GM21447 (cell line): ENCODE measurements at regions not wholly inside any gene's neighbourhood (a gene's known extent, or its start where the extent isn't known, plus 50 kb on each side); places are given as distances from the start of the nearest gene placed in this dataset.
"Not testable (repeated sequence)": the region's sequence is repeated elsewhere in the genome, so short reads cannot be mapped to it uniquely, and the experiment has no call there.

Experiments
- ATAC-seq: cut with Tn5 transposase; IDR thresholded peaks from one replicate; pipeline ENCODE4 v1.9.1; 2021; ENCODE audit not compliant: unreplicated experiment

DNA sequence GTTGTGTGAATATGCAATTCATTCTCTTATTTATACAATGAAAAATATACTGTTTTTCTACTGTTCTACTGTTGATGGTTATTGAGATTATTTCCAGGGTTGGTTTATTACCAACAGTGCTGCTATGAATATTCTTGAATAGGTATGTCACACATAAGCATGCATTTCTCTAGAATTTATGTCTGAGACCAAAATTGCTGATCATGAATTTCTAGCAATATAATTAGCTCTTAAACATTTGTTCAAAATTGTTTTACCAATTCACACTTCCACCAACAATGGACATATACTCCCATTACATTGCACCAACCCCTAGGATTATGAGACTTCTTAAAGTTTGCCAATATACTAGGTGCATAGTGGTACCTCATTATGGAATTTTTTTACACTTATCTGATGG, 164.1 kb upstream of the KCNQ5 start:
- no peak for ATAC-seq

DNA sequence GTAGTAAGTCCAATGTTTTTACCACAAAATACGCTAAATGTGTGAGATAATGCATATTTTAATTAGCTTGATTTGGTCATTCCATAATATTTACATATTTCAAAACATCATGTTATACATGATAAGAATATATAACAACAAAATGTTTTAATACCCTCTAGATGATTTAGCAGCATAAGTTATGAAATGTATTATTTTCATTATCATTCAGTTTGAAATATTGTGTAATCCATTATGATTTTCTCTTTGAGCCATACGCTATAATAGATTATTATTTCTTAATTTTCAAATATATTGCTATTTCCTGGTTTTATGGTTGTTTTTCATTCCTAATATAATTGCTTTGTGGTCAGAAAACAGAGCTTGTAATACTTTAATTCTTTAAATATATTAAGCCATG, 163.3 kb upstream of the KCNQ5 start:
- no peak for ATAC-seq

DNA sequence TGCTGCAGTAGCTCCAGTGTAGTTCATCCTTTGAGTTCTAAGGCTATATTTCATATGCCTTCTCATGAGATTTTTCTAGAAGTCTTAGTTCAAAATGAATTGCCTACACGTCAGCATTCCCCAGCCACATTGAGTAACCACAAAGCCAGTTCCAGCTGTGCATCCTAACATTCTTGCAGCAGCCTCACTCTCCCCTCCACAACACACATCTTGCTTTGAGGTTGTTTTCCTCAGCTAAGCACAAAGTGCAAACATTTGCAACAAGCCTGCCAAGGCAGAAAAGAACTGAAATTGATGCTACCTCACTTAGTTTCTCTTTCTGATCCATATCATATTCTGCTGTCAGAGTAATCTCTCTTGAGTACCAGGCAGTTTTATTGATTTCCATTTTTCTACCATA, 160.7 kb upstream of the KCNQ5 start:
- no peak for ATAC-seq

DNA sequence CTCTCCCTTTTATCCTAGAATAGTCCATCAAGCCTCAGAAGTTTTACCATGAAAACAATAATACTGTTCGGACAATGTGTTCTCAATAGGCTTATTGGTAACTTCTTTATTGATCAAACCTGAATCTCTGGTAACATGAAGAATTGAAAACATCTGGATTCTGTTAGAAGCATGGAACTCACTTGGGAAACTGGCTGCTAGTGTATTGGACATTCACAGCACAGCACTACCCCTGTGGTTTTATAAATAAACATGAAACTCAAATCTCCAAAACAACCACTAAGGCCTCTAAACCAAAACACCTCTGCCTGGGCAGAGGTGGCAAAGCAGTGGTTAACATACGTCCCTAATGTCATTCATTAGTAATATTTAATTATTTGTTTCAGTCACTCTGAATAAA, 157.6 kb upstream of the KCNQ5 start:
- ATAC-seq, result no peak

DNA sequence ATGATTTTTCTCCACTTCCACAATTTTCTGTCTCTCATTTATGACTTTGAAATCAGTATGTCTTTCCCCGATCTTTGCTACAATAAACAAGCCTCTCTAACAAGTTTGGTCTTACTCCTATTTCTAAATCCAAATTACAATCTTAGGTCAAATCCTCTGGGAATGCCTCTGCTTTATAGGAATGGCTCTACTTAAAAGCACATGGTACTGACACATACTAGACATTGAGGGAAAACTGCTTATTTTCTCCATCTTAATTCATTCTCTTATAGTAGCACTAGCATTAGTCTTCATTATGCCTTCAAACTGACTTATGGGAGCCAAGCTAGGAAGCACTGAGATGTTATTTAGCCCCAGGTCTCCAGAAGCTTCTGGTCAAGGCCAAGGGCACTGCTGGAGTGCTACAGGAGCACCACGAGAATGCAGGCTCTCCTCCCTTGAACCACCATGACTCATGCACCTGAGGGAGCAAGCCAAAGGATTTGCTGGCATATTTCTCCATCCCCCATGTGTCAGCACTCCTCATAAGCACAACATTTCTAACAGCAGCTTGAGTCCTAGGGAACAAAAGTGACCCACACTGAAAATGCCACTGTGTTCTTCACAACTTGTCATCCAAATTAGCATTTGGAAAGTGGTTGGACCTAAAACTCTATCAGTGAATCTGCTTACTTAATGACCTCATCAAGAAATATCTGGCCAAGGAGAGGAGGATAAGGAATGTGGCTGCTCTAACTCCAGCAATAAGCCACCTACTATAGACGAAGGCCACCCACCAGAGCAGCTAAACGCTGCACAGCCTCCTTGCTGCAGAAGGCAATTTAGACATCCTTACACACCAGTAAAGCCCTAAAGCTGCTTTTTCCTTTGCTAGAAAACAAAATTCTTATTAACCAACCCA, 156.8 kb upstream of the KCNQ5 start:
- ATAC-seq, result no peak

DNA sequence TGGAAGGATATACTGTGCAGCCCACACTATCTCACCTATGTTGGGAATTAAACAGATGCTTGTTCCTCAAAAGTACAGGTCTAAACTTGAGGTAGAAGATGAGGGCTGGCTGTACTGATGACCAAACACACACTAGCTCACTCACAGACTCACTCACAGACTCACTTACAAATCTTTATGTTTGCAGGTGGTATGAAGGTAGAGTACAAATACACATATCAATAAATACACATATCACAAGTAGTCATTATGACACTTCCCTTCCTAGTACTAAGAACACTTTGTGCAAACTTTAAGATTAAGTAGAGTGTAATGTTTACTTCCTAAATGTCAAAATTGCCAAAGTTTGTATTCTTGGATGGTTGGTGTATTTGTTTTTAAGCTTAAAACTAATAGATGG, 155.4 kb upstream of the KCNQ5 start:
- no peak for ATAC-seq

DNA sequence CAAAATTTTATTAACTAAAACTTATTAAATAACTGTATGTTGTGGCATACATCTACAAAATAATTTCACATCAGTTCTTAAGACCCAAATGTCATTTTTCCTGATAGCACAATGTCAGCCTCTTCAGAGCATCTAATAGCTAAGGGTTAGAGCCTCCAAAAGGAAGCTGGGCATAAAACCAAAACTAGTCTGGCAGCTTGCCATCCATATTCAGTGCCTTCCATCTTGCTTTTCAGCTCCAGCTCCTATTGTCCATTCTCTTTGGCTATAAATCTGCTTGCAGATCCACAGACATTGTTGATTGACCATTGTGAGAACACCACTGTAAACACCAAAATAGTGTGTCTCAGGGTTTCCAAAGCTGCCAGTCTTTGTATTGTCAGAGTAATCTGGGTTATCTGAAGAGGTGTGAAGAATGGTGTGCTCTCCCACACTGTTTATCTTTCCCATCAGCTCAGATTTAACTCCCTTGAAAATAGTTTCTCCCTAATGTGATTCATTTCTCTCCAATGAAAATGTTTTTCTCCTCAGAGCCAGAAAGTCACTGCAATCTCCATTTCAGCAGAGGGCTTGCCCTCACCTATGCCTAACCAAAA, 154.8 kb upstream of the KCNQ5 start:
- ATAC-seq, result no peak

DNA sequence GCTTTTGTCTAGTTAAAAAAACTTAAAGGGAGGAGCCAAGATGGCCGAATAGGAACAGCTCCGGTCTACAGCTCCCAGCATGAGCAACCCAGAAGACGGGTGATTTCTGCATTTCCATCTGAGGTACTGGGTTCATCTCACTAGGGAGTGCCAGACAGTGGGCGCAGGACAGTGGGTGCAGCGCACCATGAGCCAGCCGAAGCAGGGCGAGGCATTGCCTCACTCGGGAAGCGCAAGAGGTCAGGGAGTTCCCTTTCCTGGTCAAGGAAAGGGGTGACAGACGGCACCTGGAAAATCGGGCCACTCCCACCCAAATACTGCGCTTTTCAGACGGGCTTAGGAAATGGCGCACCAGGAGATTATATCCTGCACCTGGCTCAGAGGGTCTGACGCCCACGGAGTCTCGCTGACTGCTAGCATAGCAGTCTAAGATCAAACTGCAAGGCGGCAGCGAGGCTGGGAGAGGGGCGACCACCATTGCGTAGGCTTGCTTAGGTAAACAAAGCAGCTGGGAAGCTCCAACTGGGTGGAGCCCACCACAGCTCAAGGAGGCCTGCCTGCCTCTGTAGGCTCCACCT, 152.4 kb upstream of the KCNQ5 start:
- ATAC-seq, result not testable (repeated sequence)

DNA sequence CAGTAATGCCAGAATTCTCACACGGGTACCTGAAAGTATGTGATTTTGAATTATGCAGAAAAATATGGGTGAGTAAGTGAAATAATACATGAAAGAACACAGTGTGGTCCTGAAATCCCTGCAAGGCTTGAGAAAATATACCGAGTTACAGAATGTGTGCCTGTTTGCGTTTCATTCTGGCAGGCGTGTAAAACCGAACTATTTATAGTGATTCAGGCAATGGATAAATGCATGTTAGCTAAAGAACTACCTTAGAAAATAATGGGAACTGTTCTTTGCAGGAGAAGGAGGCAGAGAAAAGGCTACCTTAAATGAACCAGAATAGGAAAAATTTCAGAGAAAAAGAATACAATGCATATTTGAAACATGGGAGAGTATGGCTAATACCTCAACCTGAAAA, 145.8 kb upstream of the KCNQ5 start:
- ATAC-seq, result no peak

DNA sequence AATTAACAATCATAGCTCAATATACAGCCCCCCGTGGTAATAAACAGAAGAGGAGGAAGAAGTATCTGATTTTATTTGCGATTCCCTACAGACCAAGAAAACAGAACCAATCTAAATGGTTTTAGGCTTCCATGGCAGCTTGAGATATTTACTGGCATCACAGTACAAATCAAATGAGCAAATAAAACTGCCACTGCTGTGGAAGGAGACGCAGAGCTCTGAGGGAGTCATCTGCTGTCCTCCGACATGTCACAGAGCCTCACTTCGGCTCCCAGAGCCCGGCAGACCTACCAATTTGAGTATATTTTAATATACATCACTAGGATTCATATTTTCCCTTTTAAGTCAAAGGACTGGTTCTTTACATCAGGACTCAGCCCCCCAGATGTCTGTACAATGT, 145.2 kb upstream of the KCNQ5 start:
- ATAC-seq, result no peak

DNA sequence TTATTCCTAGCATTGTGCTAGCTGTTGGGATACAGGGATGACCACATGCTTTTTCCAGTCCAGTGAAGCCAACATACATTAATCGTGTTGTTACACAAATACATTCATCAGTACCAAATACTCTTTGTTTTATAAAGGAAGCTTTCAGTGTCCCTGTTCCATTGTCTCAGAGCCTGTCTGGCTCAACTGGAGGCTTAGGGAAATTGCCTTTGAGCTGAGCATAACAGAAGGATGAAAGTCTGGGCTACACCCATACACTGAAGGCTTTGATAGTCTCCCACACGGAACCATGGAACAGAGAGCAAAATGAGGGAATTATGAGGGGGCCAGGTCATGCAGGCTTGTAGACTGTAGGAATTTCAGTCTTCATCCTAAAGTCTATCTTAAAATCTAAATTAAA, 126.4 kb upstream of the KCNQ5 start:
- no peak for ATAC-seq

DNA sequence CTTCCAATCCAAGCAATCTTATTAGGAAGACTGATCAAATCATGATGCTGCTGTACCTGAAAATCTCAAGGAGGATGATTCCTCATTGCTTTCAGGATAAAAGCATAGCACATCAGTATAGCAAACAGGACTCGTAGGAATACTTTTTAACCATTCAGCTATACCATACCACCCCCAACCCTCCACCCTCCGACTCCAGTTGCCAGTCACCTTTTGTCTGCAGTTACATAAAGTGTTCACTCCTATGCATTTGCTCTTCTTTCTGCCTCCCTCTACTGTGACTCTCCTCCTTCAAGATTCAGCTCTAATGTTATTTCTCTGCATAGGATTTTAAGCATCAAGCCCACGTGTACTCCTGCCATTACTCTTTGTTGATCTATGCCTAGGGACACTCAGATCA, 124.7 kb upstream of the KCNQ5 start:
- no peak for ATAC-seq

DNA sequence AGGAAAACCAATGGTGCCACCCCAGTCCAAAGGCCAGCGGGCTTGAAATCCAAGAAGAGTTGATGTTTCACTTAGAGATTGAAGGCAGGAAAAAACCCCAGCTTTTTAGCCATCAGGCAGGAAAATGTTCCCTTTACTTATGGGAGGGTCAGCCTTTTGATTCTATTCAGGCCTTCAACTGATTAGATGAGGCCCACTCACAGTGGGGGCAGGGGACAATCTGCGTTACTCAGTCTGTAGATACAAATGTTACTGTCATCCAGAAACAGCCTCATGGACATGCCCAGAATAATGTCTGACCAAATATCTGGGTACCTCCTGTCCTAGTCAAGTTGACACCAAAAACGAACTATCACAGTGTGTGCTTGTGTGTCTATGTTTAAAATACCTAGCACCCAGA, 121.2 kb upstream of the KCNQ5 start:
- no peak for ATAC-seq

DNA sequence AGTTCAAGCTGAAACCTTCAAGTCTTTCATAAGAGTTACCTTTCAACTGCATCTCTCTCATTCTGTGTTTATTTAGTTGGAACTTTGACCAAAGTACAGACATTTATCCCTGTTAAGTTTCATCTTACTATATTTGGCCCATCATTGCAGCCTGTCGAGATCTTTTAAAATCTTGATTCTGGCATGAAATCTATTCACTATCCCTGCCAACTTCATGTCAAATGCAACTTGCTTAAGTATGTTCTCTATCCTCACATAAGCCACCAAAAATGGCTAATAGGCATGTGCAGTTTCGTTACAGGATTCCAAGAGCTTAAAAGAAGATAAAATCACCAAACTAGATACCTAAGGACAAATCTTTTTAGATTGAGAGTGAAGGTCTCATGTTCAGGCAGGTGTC, 117.5 kb upstream of the KCNQ5 start:
- no peak for ATAC-seq

DNA sequence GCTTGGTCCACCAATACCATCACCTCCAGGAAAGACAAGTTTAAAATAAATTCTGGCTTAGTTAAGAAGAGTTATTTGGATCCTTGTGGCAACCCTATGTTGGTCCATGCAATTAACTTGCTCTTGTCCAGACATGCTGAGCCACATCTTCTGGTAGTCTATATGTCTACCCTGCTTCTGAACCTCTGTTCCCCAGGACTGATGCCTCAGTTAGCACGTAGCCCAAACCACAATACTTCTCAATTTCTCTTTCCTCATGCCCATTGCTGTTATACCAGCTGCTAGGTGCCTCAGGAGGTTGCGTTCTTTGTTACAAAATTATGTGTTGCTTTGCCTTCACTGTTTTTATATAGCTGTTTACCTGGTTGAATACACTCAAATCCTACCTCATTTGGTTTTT, 116.4 kb upstream of the KCNQ5 start:
- no peak for ATAC-seq

DNA sequence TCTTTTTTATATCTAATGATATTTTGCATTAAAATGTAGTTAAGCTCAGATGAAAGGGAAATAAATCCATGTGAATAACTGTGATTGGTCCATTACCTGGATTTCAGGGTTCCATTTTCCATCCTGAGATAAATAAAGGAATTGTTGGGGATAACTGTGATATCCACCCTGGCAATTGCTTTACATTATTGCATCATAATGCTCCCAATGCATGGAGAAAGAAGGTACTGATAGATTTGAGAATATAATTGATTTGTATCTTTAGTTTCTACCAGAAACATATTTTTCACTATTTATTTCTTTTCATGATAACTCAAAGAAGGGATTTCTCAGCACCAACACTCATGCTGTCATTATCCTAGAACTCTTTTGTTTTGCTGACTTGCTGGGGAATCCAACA, 102.0 kb upstream of the KCNQ5 start:
- ATAC-seq, result no peak

DNA sequence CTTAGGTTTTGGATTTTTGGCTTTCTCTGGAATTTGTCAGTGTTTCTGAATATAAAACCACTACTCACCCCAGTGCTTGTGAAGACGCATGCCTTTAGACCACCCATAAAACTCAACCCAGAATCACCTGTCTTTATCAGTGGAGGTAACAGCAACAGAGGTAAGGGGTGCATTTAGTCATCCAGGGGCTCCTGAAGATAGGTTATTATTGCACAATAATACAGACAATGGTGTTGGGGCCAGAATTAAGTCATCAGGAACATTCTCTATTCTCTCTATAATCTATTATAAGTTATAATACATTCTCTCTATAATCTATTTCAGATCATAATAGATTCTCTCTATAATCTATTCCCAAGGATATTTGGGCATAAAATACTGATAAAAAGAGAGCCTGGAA, 100.2 kb upstream of the KCNQ5 start:
- no peak for ATAC-seq

DNA sequence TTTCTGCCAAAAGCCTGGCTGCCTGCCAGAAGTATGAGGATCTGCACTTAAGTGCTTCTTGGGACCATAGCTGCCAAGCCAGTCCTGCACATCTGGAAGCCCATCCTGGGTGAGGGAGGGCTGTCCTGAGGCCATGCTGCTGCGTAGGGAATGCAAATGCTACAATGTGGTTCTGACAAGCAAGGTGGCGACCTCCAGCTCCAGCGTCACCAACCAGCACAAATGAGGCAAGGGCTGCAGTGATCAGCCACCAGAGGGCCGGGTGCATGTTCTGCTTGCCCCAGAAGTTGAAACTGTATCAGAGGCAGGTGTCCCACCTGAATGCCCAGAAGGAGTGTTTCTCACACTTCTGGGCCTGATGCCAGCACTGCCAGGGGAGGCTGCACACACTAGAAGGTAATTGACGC, 99.1 kb upstream of the KCNQ5 start:
- ATAC-seq, result peak; percentile 52

DNA sequence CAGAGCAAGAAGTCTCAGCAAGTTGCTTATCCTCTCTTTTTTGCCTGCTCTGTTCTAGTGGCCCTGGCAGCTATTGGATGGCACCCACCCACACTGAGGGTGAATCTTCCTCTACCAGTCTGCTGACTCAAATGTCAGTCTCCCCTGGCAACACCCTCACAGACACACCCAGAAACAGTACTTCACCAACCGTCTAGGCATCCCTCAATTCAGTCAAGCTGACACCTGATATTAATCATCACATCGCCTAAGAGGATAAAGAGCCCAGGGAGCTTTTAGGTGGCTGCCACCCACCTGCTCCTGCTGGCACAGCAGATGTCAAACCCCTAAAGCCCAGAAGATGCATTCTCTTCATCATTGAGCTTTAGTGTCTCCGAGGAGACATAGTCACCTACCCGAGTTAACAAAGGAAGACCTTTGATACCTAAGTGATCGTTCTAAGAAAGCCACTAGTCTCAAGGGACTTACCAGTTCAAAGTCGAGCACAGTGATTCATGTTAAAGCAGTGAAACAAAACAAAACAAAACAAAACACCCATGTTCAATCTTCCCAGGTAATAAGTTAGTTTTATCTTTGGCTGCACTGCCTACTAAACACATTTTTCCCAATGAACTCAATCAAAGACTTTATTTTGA, 97.7 kb upstream of the KCNQ5 start:
- ATAC-seq, result no peak

DNA sequence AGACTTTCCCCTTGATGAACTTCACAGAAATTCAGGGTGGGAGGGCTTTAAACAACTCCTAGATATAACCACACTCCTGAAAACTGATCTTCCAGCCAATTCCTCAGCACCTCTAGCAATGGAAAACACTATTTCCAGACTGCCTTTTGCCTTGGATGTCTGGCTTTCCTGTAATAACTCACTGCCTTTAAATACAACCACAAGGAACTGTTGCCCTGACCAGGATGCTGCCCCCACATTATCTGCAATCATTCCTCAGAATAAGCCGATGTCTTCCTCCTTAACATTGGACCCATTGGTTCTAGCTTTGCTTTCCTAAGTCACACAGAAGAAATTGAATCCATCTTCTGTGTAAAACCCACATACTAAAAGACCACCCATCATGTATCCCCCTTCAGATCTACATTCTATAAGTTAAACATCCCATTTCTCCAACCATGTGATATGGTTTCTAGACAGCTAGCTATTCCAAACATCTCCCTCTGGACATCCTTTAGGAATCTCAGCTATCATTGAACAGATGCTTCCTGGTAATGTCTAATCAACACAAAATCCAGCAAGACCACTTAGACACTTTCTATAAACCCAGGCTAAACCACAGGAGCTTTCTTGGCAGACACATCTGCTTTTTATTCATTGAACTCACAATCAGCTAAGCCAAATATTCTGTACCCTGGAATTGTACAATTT, 95.9 kb upstream of the KCNQ5 start:
- ATAC-seq, result no peak

DNA sequence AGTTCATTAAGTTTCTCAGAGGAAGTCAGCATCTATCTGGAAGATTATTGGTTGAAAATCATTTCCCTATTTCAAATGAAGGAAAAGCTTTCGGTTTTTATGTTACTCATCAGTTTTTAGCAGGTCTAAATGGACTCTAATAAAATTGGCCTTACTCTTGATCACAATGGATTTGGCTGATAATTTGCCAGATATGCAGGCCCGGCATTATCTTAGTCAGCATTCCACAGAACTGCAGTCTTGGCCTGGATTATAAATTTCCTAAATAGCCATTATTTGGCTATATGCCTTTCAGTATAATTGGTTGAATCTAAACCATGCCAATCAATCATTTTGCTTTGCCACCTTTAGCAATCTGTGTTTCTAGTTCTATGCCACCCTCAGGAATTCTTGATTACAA, 91.7 kb upstream of the KCNQ5 start:
- no peak for ATAC-seq
